ENCODE measurements at regions not wholly inside any gene's neighbourhood (a gene's known extent, or its start where the extent isn't known, plus 50 kb on each side); places are given as distances from the start of the nearest gene placed in this dataset.
A peak's percentile ranks its signal among the peaks of the same experiment; 100 is the strongest.
"Not testable (repeated sequence)": the region's sequence is repeated elsewhere in the genome, so short reads cannot be mapped to it uniquely, and the experiment has no call there.

GRCh38 chr11:79661373-79661772 lies 220.5 kb upstream of the TENM4 start:
- no peak for DNase-seq (ENCODE audit: low spot score)

- DNase-seq (ENCODE audit: low spot score) = no peak
Measured at GRCh38 chr11:79648766-79649520, 208.1 kb upstream of the TENM4 start.

- no peak for DNase-seq (ENCODE audit: low spot score)
Measured at GRCh38 chr11:79637219-79637618, 196.4 kb upstream of the TENM4 start.

GRCh38 chr11:79634905-79635304 lies 194.1 kb upstream of the TENM4 start:
- no peak for DNase-seq (ENCODE audit: low spot score)

- DNase-seq (ENCODE audit: low spot score) = no peak
Measured at GRCh38 chr11:79627281-79627680, 186.5 kb upstream of the TENM4 start.

GRCh38 chr11:79626135-79627075 lies 185.6 kb upstream of the TENM4 start:
- no peak for DNase-seq (ENCODE audit: low spot score)

GRCh38 chr11:79623375-79623774 lies 182.5 kb upstream of the TENM4 start:
- DNase-seq (ENCODE audit: low spot score) = no peak

- no peak for DNase-seq (ENCODE audit: low spot score)
Measured at GRCh38 chr11:79617561-79617960, 176.7 kb upstream of the TENM4 start.

GRCh38 chr11:79616392-79616851 lies 175.6 kb upstream of the TENM4 start:
- no peak for DNase-seq (ENCODE audit: low spot score)

- no peak for DNase-seq (ENCODE audit: low spot score)
Measured at GRCh38 chr11:79615425-79615824, 174.6 kb upstream of the TENM4 start.

GRCh38 chr11:79610678-79611077 lies 169.8 kb upstream of the TENM4 start:
- no peak for DNase-seq (ENCODE audit: low spot score)

GRCh38 chr11:79610139-79610538 lies 169.3 kb upstream of the TENM4 start:
- no peak for DNase-seq (ENCODE audit: low spot score)

- DNase-seq (ENCODE audit: low spot score) = peak; percentile 50
Measured at GRCh38 chr11:79609511-79609910, 168.7 kb upstream of the TENM4 start.

- not testable (repeated sequence) for DNase-seq (ENCODE audit: low spot score)
Measured at GRCh38 chr11:79606461-79606860, 165.6 kb upstream of the TENM4 start.

- no peak for DNase-seq (ENCODE audit: low spot score)
Measured at GRCh38 chr11:79600711-79601110, 159.9 kb upstream of the TENM4 start.

GRCh38 chr11:79594834-79595233 lies 154.0 kb upstream of the TENM4 start:
- no peak for DNase-seq (ENCODE audit: low spot score)

- DNase-seq (ENCODE audit: low spot score) = no peak
Measured at GRCh38 chr11:79592824-79593223, 152.0 kb upstream of the TENM4 start.

GRCh38 chr11:79592406-79592805 lies 151.6 kb upstream of the TENM4 start:
- DNase-seq (ENCODE audit: low spot score) = no peak

GRCh38 chr11:79582434-79582833 lies 141.6 kb upstream of the TENM4 start:
- no peak for DNase-seq (ENCODE audit: low spot score)

- DNase-seq (ENCODE audit: low spot score) = no peak
Measured at GRCh38 chr11:79579063-79579462, 138.2 kb upstream of the TENM4 start.

GRCh38 chr11:79578116-79578515 lies 137.3 kb upstream of the TENM4 start:
- DNase-seq (ENCODE audit: low spot score) = no peak

GRCh38 chr11:79575701-79576100 lies 134.9 kb upstream of the TENM4 start:
- no peak for DNase-seq (ENCODE audit: low spot score)

GRCh38 chr11:79570104-79570503 lies 129.3 kb upstream of the TENM4 start:
- no peak for DNase-seq (ENCODE audit: low spot score)

Measured in putamen (tissue), 1 donor.